ENCODE measurements at regions not wholly inside any gene's neighbourhood (a gene's known extent, or its start where the extent isn't known, plus 50 kb on each side); places are given as distances from the start of the nearest gene placed in this dataset.

- Histone ChIP-seq H3K27ac (replicated peaks) (no peak overlapping the region), H3K27me3 (ENCODE audit: insufficient read depth, poor library complexity, severe bottlenecking) (no peaks in the 10 kb centered on the region), H3K4me3 (replicated peaks; ENCODE audit: insufficient read depth, low read length) (no peak overlapping the region)
- DNase-seq (ENCODE audit: low read depth in 1 of 2, low spot score in 1 of 2) = no peak
- no peak for TF ChIP-seq POLR2AphosphoS5 (IDR thresholded peaks at IDR 0.05; ENCODE audit: low read depth)
- no peak for TF ChIP-seq GABPA (IDR thresholded peaks at IDR 0.05; ENCODE audit: low read depth)
- TF ChIP-seq, protein P1, sequence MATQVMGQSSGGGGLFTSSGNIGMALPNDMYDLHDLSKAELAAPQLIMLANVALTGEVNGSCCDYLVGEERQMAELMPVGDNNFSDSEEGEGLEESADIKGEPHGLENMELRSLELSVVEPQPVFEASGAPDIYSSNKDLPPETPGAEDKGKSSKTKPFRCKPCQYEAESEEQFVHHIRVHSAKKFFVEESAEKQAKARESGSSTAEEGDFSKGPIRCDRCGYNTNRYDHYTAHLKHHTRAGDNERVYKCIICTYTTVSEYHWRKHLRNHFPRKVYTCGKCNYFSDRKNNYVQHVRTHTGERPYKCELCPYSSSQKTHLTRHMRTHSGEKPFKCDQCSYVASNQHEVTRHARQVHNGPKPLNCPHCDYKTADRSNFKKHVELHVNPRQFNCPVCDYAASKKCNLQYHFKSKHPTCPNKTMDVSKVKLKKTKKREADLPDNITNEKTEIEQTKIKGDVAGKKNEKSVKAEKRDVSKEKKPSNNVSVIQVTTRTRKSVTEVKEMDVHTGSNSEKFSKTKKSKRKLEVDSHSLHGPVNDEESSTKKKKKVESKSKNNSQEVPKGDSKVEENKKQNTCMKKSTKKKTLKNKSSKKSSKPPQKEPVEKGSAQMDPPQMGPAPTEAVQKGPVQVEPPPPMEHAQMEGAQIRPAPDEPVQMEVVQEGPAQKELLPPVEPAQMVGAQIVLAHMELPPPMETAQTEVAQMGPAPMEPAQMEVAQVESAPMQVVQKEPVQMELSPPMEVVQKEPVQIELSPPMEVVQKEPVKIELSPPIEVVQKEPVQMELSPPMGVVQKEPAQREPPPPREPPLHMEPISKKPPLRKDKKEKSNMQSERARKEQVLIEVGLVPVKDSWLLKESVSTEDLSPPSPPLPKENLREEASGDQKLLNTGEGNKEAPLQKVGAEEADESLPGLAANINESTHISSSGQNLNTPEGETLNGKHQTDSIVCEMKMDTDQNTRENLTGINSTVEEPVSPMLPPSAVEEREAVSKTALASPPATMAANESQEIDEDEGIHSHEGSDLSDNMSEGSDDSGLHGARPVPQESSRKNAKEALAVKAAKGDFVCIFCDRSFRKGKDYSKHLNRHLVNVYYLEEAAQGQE (IDR thresholded peaks at IDR 0.05; ENCODE audit: insufficient replicate concordance, low read depth) = no peak
- TF ChIP-seq CTCF (IDR thresholded peaks at IDR 0.05; ENCODE audit: insufficient read depth, low read length) = no peak
- TF ChIP-seq SPI1 (IDR thresholded peaks at IDR 0.05; ENCODE audit: borderline replicate concordance, low read depth) = no peak
These were observed 70.1 kb upstream of the TMLHE start for GRCh38 chrX:155682834-155683233.

GRCh38 chrX:155679715-155680114 is 67.0 kb upstream of the TMLHE start:
- no peak for DNase-seq (ENCODE audit: low read depth in 1 of 2, low spot score in 1 of 2)
- TF ChIP-seq CTCF (IDR thresholded peaks at IDR 0.05; ENCODE audit: insufficient read depth, low read length) = no peak
- TF ChIP-seq GABPA (IDR thresholded peaks at IDR 0.05; ENCODE audit: low read depth) = no peak
- TF ChIP-seq SPI1 (IDR thresholded peaks at IDR 0.05; ENCODE audit: borderline replicate concordance, low read depth) = no peak
- TF ChIP-seq, protein P1 (IDR thresholded peaks at IDR 0.05; ENCODE audit: insufficient replicate concordance, low read depth) = no peak
- no peak for TF ChIP-seq POLR2AphosphoS5 (IDR thresholded peaks at IDR 0.05; ENCODE audit: low read depth)
- Histone ChIP-seq H3K4me3 (replicated peaks; ENCODE audit: insufficient read depth, low read length) (no peak overlapping the region), H3K27ac (replicated peaks) (no peak overlapping the region), H3K27me3 (ENCODE audit: insufficient read depth, poor library complexity, severe bottlenecking) (no peaks in the 10 kb centered on the region)

GRCh38 chrX:155673338-155673737 is 60.6 kb upstream of the TMLHE start:
- DNase-seq (ENCODE audit: low read depth in 1 of 2, low spot score in 1 of 2) = no peak
- no peak overlapping the region for H3K4me3 ChIP-seq (replicated peaks; ENCODE audit: insufficient read depth, low read length)
- H3K27me3 ChIP-seq (ENCODE audit: insufficient read depth, poor library complexity, severe bottlenecking) = no peaks in the 10 kb centered on the region
- H3K27ac ChIP-seq (replicated peaks) = no peak overlapping the region
- TF ChIP-seq POLR2AphosphoS5 (IDR thresholded peaks at IDR 0.05; ENCODE audit: low read depth) = no peak

DNA sequence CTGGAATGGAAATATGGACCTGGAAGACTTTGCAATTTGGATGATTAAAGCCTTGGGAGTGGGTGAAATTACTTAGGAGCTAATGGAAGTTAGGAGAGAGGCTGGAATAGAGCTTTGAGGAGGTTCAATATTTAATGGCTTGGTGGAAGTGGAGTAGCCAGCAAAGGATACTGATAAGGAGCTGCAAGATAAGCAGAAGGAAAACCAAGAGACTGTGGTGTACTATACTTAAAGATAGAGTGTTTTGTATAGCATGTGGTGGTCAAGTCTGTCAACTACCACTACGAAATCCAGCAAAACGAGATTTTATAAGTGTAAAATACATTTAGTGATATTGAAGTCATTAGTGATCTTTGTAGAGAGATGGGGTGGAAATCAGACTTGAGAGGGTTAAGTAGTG is 54.0 kb upstream of the TMLHE start:
- Histone ChIP-seq H3K4me3 (replicated peaks; ENCODE audit: insufficient read depth, low read length) (no peak overlapping the region), H3K27me3 (ENCODE audit: insufficient read depth, poor library complexity, severe bottlenecking) (no peaks in the 10 kb centered on the region), H3K27ac (replicated peaks) (no peak overlapping the region)
- TF ChIP-seq CTCF (IDR thresholded peaks at IDR 0.05; ENCODE audit: insufficient read depth, low read length) (no peak), POLR2AphosphoS5 (IDR thresholded peaks at IDR 0.05; ENCODE audit: low read depth) (no peak), SPI1 (IDR thresholded peaks at IDR 0.05; ENCODE audit: borderline replicate concordance, low read depth) (no peak), GABPA (IDR thresholded peaks at IDR 0.05; ENCODE audit: low read depth) (no peak)
- TF ChIP-seq, protein P1 (IDR thresholded peaks at IDR 0.05; ENCODE audit: insufficient replicate concordance, low read depth) = no peak
- no peak for DNase-seq (ENCODE audit: low read depth in 1 of 2, low spot score in 1 of 2)
